Epithelial cell of proximal tubule (primary cell): ENCODE measurements at regions not wholly inside any gene's neighbourhood (a gene's known extent, or its start where the extent isn't known, plus 50 kb on each side); places are given as distances from the start of the nearest gene placed in this dataset.

Source experiments
- DNase-seq: peaks from one replicate; pipeline ENCODE4 v3.0.0-alpha.2; 2011; ENCODE audit warnings: low read depth
- H3K4me3 ChIP-seq: 2 replicates; pipeline ENCODE4 v1.5.1; 2011; ENCODE audit warnings: low read depth, mild to moderate bottlenecking, low read length
- TF ChIP-seq, protein P1 (sequence below): conservative IDR thresholded peaks from 2 replicates; pipeline ENCODE4 v1.5.1; 2012; ENCODE audit warnings: low read depth, mild to moderate bottlenecking, low read length

GRCh38 chr13:76459863-76460262 lies 426.3 kb downstream of the KCTD12 start:
- DNase-seq: no peak
- no peak overlapping the region for H3K4me3 ChIP-seq
- TF ChIP-seq, protein P1, sequence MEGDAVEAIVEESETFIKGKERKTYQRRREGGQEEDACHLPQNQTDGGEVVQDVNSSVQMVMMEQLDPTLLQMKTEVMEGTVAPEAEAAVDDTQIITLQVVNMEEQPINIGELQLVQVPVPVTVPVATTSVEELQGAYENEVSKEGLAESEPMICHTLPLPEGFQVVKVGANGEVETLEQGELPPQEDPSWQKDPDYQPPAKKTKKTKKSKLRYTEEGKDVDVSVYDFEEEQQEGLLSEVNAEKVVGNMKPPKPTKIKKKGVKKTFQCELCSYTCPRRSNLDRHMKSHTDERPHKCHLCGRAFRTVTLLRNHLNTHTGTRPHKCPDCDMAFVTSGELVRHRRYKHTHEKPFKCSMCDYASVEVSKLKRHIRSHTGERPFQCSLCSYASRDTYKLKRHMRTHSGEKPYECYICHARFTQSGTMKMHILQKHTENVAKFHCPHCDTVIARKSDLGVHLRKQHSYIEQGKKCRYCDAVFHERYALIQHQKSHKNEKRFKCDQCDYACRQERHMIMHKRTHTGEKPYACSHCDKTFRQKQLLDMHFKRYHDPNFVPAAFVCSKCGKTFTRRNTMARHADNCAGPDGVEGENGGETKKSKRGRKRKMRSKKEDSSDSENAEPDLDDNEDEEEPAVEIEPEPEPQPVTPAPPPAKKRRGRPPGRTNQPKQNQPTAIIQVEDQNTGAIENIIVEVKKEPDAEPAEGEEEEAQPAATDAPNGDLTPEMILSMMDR: no peak

- TF ChIP-seq, protein P1: no peak
- no peak for DNase-seq
These were observed 430.2 kb downstream of the KCTD12 start for GRCh38 chr13:76455960-76456359.

DNA sequence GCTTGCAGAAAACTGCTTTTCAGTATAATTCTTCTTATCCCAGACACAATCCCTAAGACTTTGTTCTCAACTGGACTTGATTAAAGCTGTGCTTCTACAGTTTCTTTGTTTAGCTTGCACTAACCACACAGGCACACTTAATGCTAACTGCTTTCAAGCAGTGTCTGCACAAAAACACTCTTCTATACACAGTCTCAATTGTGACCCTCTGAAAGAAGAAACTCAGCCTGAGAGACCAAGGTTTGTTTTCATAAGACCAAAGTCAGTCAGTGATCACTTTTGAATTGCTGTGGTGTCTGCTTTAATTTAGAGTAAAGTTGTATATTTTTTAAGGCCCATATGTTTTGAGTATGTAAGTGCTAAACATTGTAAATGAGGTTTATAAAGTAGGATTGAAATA lies 431.2 kb downstream of the KCTD12 start:
- no peak overlapping the region for H3K4me3 ChIP-seq
- DNase-seq: no peak
- TF ChIP-seq, protein P1: no peak

More at GRCh38 chr13:76455960-76456359, 430.2 kb downstream of the KCTD12 start:
- no peak overlapping the region for H3K4me3 ChIP-seq

- no peak overlapping the region for H3K4me3 ChIP-seq
- no peak for DNase-seq
- TF ChIP-seq, protein P1: no peak
These were observed 436.5 kb downstream of the KCTD12 start for GRCh38 chr13:76449716-76450115.

GRCh38 chr13:76446191-76446590 lies 440.0 kb downstream of the KCTD12 start:
- DNase-seq: no peak
- TF ChIP-seq, protein P1: no peak
- no peak overlapping the region for H3K4me3 ChIP-seq

DNA sequence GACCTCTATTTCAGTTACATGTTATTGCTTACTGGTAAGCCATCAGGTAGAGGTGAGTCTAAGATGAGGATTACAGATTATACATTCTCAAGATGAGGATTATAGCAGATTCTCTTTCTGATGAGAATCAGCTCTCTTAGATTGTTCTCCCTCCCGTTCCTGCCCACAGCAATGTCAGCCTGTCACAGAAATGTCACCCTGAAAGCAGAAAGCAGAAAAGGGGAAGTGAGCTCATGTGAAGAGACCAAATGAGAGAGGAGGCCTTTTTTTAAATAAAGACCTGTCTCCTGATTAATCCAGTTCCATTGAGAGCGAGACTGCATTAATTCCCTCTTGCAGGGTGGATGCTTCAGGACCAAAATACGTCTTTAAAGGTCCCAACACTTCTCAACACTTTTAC lies 445.6 kb downstream of the KCTD12 start:
- DNase-seq: no peak
- TF ChIP-seq, protein P1: no peak
- no peak overlapping the region for H3K4me3 ChIP-seq

GRCh38 chr13:76439546-76439945 lies 446.7 kb downstream of the KCTD12 start:
- DNase-seq: no peak
- no peak overlapping the region for H3K4me3 ChIP-seq
- TF ChIP-seq, protein P1: no peak
